Spleen (tissue), 11 donors: ENCODE measurements at regions not wholly inside any gene's neighbourhood (a gene's known extent, or its start where the extent isn't known, plus 50 kb on each side); places are given as distances from the start of the nearest gene placed in this dataset.

ENCODE experiments used
- DNase-seq: peaks from one replicate; pipeline ENCODE4 v3.0.0-alpha.2; 2020
- H3K27ac ChIP-seq, 8 donors: fragments of 200-600 bp; sonication (generic) in 7 of 8; 1 replicate in 4 of 8; 2 replicates in 4 of 8; pipeline versions ENCODE4 v1.5.0 to v1.8.0; 2016 to 2021; ENCODE audit warnings: inconsistent platforms in 4 of 8, mild to moderate bottlenecking in 4 of 8, moderate library complexity in 1 of 8
- H3K27me3 ChIP-seq, 7 donors: fragments of 200-600 bp; sonication (generic) in 6 of 7; replicated peaks in 1 of 7; 1 replicate in 4 of 7; 2 replicates in 3 of 7; pipeline versions ENCODE4 v1.5.0 to v1.8.0; 2016 to 2021; ENCODE audit warnings: inconsistent platforms in 3 of 7, mild to moderate bottlenecking in 1 of 7
- H3K36me3 ChIP-seq, 6 donors: fragments of 200-600 bp; sonication (generic) in 5 of 6; 1 replicate in 4 of 6; 2 replicates in 2 of 6; pipeline versions ENCODE4 v1.5.0 to v1.8.0; 2016 to 2021; ENCODE audit warnings: inconsistent platforms in 2 of 6
- H3K4me1 ChIP-seq, 6 donors: fragments of 200-600 bp; sonication (generic) in 5 of 6; 1 replicate in 3 of 6; 2 replicates in 3 of 6; pipeline versions ENCODE4 v1.5.0 to v1.8.0; 2016 to 2021; ENCODE audit warnings: inconsistent platforms in 3 of 6
- H3K4me3 ChIP-seq, 8 donors: fragments of 200-600 bp; sonication (generic) in 7 of 8; 1 replicate in 4 of 8; 2 replicates in 4 of 8; pipeline versions ENCODE4 v1.5.0 to v1.8.0; 2016 to 2021; ENCODE audit warnings: inconsistent platforms in 4 of 8, mild to moderate bottlenecking in 4 of 8, moderate library complexity in 2 of 8
- H3K9me3 ChIP-seq, 8 donors: fragments of 200-600 bp; sonication (generic) in 7 of 8; 1 replicate in 4 of 8; 2 replicates in 4 of 8; pipeline versions ENCODE4 v1.5.0 to v1.8.0; 2016 to 2021; ENCODE audit warnings: inconsistent platforms in 4 of 8
- POLR2A ChIP-seq, 3 donors: fragments of 450-650 bp; IDR thresholded peaks; one replicate each; pipeline ENCODE4 v1.5.1; 2017; ENCODE audit warnings: antibody characterized with exemption in 3 of 3, mild to moderate bottlenecking in 1 of 3
- POLR2AphosphoS5 ChIP-seq, 3 donors: sonication (generic); formaldehyde crosslinking; IDR thresholded peaks; one replicate each; pipeline ENCODE4 v1.5.1; 2017; ENCODE audit warnings: antibody characterized with exemption in 3 of 3
- WGBS, 5 donors: extraction: QIAGEN DNeasy Blood & Tissue Kit in 3 of 5; methylation state at CpG; one replicate each; pipeline versions ENCODE4 v1.1.5 to v1.1.7; 2013 to 2018; 5-methylcytosine and 5-hydroxymethylcytosine counted together
- intact Hi-C: fragments of 100-400 bp; cut with DNase I; formaldehyde crosslinking; loops from one replicate; pipeline ENCODE4 v1.15.0; 2023; ENCODE audit warnings: low total_unique reads
- TF ChIP-seq, protein P1 (sequence below), 11 experiments: fragments of 200-600 bp in 7 of 11; fragments of 450-650 bp in 4 of 11; sonication (generic) in 4 of 11; IDR thresholded peaks in 8 of 11; conservative IDR thresholded peaks in 3 of 11; 1 replicate in 7 of 11; 2 replicates in 4 of 11; pipeline versions ENCODE4 v1.4.0 to v1.8.0; 2016 to 2021; ENCODE audit warnings: antibody characterized with exemption in 11 of 11, inconsistent platforms in 4 of 11, mild to moderate bottlenecking in 1 of 11
- donor health status: healthy with polysubstance abuse.
- donor health status: DM: no; HTN: no; CAD: no; lungs with moderate emphysema.
- donor health status: DM: no; HTN: no; CAD: no.
- donor health status: Bipolar disorder and iron deficiency.
- donor health status: healthy.
- donor health status: DM: no; HTN: no; CAD: no.
- donor health status: DM: yes; HTN: yes; CAD: no.

- H3K27ac ChIP-seq: no peak overlapping the region
- TF ChIP-seq POLR2AphosphoS5 (IDR thresholded peaks at IDR 0.05) (no peak), POLR2A (IDR thresholded peaks at IDR 0.05) (no peak)
- TF ChIP-seq, protein P1, sequence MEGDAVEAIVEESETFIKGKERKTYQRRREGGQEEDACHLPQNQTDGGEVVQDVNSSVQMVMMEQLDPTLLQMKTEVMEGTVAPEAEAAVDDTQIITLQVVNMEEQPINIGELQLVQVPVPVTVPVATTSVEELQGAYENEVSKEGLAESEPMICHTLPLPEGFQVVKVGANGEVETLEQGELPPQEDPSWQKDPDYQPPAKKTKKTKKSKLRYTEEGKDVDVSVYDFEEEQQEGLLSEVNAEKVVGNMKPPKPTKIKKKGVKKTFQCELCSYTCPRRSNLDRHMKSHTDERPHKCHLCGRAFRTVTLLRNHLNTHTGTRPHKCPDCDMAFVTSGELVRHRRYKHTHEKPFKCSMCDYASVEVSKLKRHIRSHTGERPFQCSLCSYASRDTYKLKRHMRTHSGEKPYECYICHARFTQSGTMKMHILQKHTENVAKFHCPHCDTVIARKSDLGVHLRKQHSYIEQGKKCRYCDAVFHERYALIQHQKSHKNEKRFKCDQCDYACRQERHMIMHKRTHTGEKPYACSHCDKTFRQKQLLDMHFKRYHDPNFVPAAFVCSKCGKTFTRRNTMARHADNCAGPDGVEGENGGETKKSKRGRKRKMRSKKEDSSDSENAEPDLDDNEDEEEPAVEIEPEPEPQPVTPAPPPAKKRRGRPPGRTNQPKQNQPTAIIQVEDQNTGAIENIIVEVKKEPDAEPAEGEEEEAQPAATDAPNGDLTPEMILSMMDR (IDR thresholded peaks at IDR 0.05 in 8 of 11, conservative IDR thresholded peaks at IDR 0.05 in 3 of 11): no peak
- H3K4me1 ChIP-seq: no peaks in the 10 kb centered on the region
- no peaks in the 10 kb centered on the region for H3K36me3 ChIP-seq
- H3K4me3 ChIP-seq: no peak overlapping the region
- 67 to 93% (median 87%) methylated on average over 1 of the region's 1 CpG for WGBS, 5 donors
- intact Hi-C loops: no loop called here
- H3K9me3 ChIP-seq: peaks cover 0 to 4% (median 0%) of the 10 kb centered on the region in 8 donors
- no peak for DNase-seq
- H3K27me3 ChIP-seq: no peaks in the 10 kb centered on the region
Observed at GRCh38 chrX:144717682-144718081, 529.6 kb upstream of the SPANXN1 start.

DNA sequence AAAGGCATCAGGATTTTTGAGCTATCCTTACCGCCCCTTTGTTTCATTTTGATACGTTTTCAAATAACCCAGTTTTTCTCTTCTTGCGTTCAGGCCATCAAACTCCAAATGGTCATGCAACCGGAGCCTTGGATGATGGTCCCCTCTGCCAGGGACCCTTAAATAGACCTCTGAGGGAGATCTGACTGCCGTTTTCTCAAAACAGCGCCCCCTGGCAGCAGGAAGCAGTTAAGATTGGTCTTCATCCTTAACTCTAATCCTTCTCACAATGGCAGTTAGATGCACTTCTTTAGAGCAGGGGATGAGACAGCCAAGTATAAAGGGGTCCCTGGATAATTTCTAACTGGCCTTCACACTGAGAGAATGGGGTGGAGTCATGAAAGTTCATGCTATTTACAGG is 525.0 kb upstream of the SPANXN1 start:
- Histone ChIP-seq H3K4me1 (no peaks in the 10 kb centered on the region), H3K36me3 (no peaks in the 10 kb centered on the region), H3K4me3 (no peak overlapping the region), H3K27ac (no peak overlapping the region), H3K9me3 (peaks cover 0 to under 1% (median 0%) of the 10 kb centered on the region in 8 donors), H3K27me3 (no peaks in the 10 kb centered on the region)
- 49 to 69% (median 62%) methylated on average over 6 of the region's 6 CpGs for WGBS, 5 donors
- intact Hi-C loops: no loop called here
- no peak for DNase-seq
- TF ChIP-seq POLR2AphosphoS5 (IDR thresholded peaks at IDR 0.05) (no peak), POLR2A (IDR thresholded peaks at IDR 0.05) (no peak)
- TF ChIP-seq, protein P1 (IDR thresholded peaks at IDR 0.05 in 8 of 11, conservative IDR thresholded peaks at IDR 0.05 in 3 of 11): no peak

DNA sequence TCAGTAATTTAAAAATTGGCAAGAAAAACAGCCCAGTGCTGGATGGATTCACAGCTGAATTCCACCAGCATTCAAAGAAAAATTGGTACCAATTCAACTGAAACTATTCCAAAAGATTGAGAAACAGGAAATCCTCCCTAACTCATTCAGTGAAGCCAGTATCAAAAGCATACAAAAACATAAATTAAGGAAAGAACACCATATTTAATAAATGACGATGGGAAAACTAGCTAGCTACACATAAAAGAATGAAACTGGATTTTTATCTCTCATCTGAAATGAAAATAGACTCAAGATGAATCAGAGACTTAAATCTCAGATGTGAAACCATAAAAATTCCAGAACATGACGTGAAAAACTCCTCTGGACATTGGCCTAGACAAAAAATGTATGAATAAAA is 516.8 kb upstream of the SPANXN1 start:
- WGBS, 5 donors: 46 to 75% (median 64%) methylated on average over 2 of the region's 2 CpGs
- no peaks in the 10 kb centered on the region for H3K4me1 ChIP-seq
- H3K4me3 ChIP-seq: no peak overlapping the region
- intact Hi-C loops: no loop called here
- no peak for DNase-seq
- no peaks in the 10 kb centered on the region for H3K9me3 ChIP-seq
- no peaks in the 10 kb centered on the region for H3K27me3 ChIP-seq
- no peak overlapping the region for H3K27ac ChIP-seq
- H3K36me3 ChIP-seq: no peaks in the 10 kb centered on the region
- TF ChIP-seq, protein P1 (IDR thresholded peaks at IDR 0.05 in 8 of 11, conservative IDR thresholded peaks at IDR 0.05 in 3 of 11): no peak
- TF ChIP-seq POLR2AphosphoS5 (IDR thresholded peaks at IDR 0.05) (no peak), POLR2A (IDR thresholded peaks at IDR 0.05) (no peak)

DNA sequence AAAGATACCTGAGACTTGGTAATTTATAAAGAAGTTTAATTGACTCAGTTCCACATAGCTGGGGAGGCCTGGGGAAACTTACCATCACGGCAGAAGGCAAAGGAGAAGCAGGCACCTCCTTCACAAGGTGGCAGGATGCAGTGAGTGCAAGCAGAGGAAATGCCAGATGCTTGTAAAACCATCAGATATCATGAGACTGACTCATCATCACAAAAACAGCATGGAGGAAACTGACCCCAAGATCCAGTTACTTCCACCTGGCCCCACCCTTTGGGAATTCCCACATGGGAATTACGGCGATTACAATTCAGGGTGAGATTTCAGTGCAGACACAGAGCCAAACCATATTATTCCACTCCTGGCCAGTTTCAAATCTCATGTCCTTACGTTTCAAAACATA is 514.7 kb upstream of the SPANXN1 start:
- H3K36me3 ChIP-seq: no peaks in the 10 kb centered on the region
- intact Hi-C loops: no loop called here
- H3K9me3 ChIP-seq: no peaks in the 10 kb centered on the region
- WGBS, 5 donors: 63 to 75% (median 72%) methylated on average over 4 of the region's 4 CpGs
- TF ChIP-seq, protein P1 (IDR thresholded peaks at IDR 0.05 in 8 of 11, conservative IDR thresholded peaks at IDR 0.05 in 3 of 11): no peak
- no peaks in the 10 kb centered on the region for H3K27me3 ChIP-seq
- no peak for DNase-seq
- H3K4me1 ChIP-seq: no peaks in the 10 kb centered on the region
- H3K27ac ChIP-seq: no peak overlapping the region
- no peak overlapping the region for H3K4me3 ChIP-seq
